Natural killer cell (primary cell): ENCODE measurements at regions not wholly inside any gene's neighbourhood (a gene's known extent, or its start where the extent isn't known, plus 50 kb on each side); places are given as distances from the start of the nearest gene placed in this dataset.

ENCODE experiments used
- ATAC-seq, 3 donors: fragments of 150-1000 bp in 2 of 3; fragments of 200-7000 bp in 1 of 3; cut with Tn5 transposase; 1 replicate in 1 of 3; 2 replicates in 2 of 3; pipeline ENCODE4 v1.10.0; 2021; ENCODE audit warnings: mild to moderate bottlenecking in 2 of 3, moderate library complexity in 2 of 3
- DNase-seq, 2 donors: peaks; one replicate each; pipeline versions ENCODE4 v3.0.0 to v3.0.0-alpha.2; 2013 to 2021; ENCODE audit warnings: mixed read lengths in 1 of 2
- H3K27ac ChIP-seq: one replicate; pipeline ENCODE4 v1.5.1; 2013; ENCODE audit warnings: mild to moderate bottlenecking, low read length
- H3K27me3 ChIP-seq: one replicate; pipeline ENCODE4 v1.6.1; 2013; ENCODE audit warnings: low read length; ENCODE audit not compliant: control insufficient read depth, insufficient read depth
- H3K36me3 ChIP-seq: one replicate; pipeline ENCODE4 v1.6.1; 2013; ENCODE audit warnings: low read length; ENCODE audit not compliant: control insufficient read depth, insufficient read depth
- H3K4me1 ChIP-seq: one replicate; pipeline ENCODE4 v1.6.1; 2013; ENCODE audit warnings: low read length; ENCODE audit not compliant: control insufficient read depth, insufficient read depth
- H3K4me3 ChIP-seq: one replicate; pipeline ENCODE4 v1.5.1; 2013; ENCODE audit warnings: low read length
- H3K9me3 ChIP-seq: one replicate; pipeline ENCODE4 v1.6.1; 2013; ENCODE audit warnings: low read length; ENCODE audit not compliant: control insufficient read depth, insufficient read depth
- H3K27ac Mint-ChIP-seq, 2 donors: one replicate each; pipeline ENCODE4 v1.8.0; 2022; ENCODE audit warnings: mild to moderate bottlenecking in 2 of 2, mixed read lengths in 2 of 2, moderate library complexity in 1 of 2
- H3K27me3 Mint-ChIP-seq, 2 donors: one replicate each; pipeline ENCODE4 v1.8.0; 2022; ENCODE audit warnings: low read depth in 2 of 2, mixed read lengths in 2 of 2
- H3K36me3 Mint-ChIP-seq: one replicate; pipeline ENCODE4 v1.8.0; 2022; ENCODE audit warnings: mixed read lengths
- H3K4me1 Mint-ChIP-seq, 2 donors: one replicate each; pipeline ENCODE4 v1.8.0; 2022; ENCODE audit warnings: mixed read lengths in 2 of 2
- H3K4me3 Mint-ChIP-seq: one replicate; pipeline ENCODE4 v1.8.0; 2022; ENCODE audit warnings: mild to moderate bottlenecking, moderate library complexity, mixed read lengths
- H3K9me3 Mint-ChIP-seq, 2 donors: one replicate each; pipeline ENCODE4 v1.8.0; 2022; ENCODE audit warnings: mixed read lengths in 2 of 2
- WGBS: methylation state at CpG from one replicate; pipeline ENCODE4 v1.1.7; 2013; ENCODE audit warnings: missing lambda C conversion rate; ENCODE audit not compliant: insufficient coverage; 5-methylcytosine and 5-hydroxymethylcytosine counted together
- intact Hi-C: fragments of 100-400 bp; cut with micrococcal nuclease; formaldehyde crosslinking; loops from one replicate; pipeline ENCODE4 v1.14.2; 2022
- TF ChIP-seq, protein P1 (sequence below): fragments of 200-600 bp; IDR thresholded peaks from one replicate; pipeline ENCODE4 v1.8.0; 2022; ENCODE audit warnings: antibody characterized with exemption

DNA sequence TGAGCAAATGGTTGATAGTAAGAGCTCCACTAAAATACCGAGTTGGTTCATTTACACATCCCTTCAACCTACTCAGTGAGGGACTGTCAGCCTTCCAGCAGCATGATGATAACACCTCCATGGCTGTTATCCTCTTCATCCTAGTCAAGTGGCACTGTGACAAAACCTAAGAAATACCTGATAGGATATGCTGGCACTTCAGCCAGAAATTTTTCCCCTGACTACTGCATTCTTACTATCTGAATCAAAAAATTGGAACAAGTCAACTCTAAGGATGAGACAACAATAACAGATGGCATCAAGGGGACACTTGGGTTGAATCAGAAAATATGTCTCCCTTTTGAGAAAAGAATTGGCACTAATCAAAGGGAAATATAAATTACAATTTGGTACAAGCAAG lies 193.9 kb downstream of the KCTD12 start:
- 100% methylated on average over 1 of the region's 1 CpG for WGBS
- H3K27me3 Mint-ChIP-seq, result peaks cover 0 to 2% of the 10 kb centered on the region in 2 donors
- intact Hi-C loops, result no loop called here

DNA sequence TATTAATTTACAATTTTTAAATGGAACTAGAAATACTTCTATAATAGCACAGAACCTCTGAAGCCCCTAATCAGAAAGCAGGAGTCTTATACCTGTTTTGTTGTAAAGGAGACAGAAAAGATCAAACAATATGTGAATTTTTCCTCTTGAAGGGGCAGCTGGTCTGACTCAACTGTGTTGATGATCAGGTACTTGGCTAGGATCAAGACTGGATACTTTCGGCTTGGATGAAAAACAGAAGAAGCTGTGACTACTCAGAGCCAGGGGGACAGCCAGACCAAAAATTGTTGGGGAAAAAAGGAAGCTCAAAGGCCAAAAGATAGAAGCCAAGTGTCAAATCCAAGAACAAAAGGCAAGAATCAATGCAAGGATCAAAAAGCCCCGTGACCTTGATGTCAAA lies 195.6 kb downstream of the KCTD12 start:
- Mint-ChIP-seq H3K27me3 (peaks cover 0 to 2% of the 10 kb centered on the region in 2 donors), H3K27ac (no peak overlapping the region), H3K4me3 (no peak overlapping the region), H3K9me3 (no peaks in the 10 kb centered on the region), H3K4me1 (peaks cover 0 to 5% of the 10 kb centered on the region in 2 donors), H3K36me3 (no peaks in the 10 kb centered on the region)
- Histone ChIP-seq H3K4me1 (no peaks in the 10 kb centered on the region), H3K9me3 (no peaks in the 10 kb centered on the region), H3K27ac (no peak overlapping the region), H3K36me3 (no peaks in the 10 kb centered on the region), H3K4me3 (no peak overlapping the region), H3K27me3 (no peaks in the 10 kb centered on the region)
- intact Hi-C loops, result no loop called here
- DNase-seq (no peak), ATAC-seq (no peak)
- WGBS, result 93% methylated on average over 2 of the region's 2 CpGs
- TF ChIP-seq, protein P1, sequence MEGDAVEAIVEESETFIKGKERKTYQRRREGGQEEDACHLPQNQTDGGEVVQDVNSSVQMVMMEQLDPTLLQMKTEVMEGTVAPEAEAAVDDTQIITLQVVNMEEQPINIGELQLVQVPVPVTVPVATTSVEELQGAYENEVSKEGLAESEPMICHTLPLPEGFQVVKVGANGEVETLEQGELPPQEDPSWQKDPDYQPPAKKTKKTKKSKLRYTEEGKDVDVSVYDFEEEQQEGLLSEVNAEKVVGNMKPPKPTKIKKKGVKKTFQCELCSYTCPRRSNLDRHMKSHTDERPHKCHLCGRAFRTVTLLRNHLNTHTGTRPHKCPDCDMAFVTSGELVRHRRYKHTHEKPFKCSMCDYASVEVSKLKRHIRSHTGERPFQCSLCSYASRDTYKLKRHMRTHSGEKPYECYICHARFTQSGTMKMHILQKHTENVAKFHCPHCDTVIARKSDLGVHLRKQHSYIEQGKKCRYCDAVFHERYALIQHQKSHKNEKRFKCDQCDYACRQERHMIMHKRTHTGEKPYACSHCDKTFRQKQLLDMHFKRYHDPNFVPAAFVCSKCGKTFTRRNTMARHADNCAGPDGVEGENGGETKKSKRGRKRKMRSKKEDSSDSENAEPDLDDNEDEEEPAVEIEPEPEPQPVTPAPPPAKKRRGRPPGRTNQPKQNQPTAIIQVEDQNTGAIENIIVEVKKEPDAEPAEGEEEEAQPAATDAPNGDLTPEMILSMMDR, result no peak

More for the DNA sequence above, 193.9 kb downstream of the KCTD12 start:
- H3K4me1 ChIP-seq, result no peaks in the 10 kb centered on the region
- Mint-ChIP-seq H3K4me1 (peaks cover 0 to 5% of the 10 kb centered on the region in 2 donors), H3K36me3 (no peaks in the 10 kb centered on the region), H3K27ac (no peak overlapping the region), H3K9me3 (no peaks in the 10 kb centered on the region), H3K4me3 (no peak overlapping the region)
- no peaks in the 10 kb centered on the region for H3K27me3 ChIP-seq
- no peak for DNase-seq
- no peaks in the 10 kb centered on the region for H3K36me3 ChIP-seq
- ATAC-seq, result no peak
- TF ChIP-seq, protein P1, result no peak
- H3K27ac ChIP-seq, result no peak overlapping the region
- no peak overlapping the region for H3K4me3 ChIP-seq
- H3K9me3 ChIP-seq, result no peaks in the 10 kb centered on the region

DNA sequence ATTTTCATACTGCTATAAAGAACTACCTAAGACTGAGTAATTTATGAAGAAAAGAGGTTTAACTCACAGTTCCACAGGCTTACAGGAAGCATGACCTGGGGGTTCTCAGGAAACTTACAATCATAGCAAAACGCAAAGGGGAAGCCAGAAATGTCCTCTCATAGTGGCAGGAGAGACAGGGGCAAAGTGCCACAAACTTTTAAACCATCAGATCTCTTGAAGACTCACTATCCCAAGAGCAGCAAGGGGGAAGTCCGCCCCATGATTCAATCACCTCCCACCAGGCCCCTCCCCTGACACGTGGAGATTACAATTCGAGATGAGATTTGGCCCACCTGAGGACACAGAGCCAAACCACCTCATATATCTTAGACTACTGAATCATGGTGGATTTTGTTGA lies 198.7 kb downstream of the KCTD12 start:
- H3K9me3 ChIP-seq, result no peaks in the 10 kb centered on the region
- Mint-ChIP-seq H3K27me3 (peaks cover 0 to 5% of the 10 kb centered on the region in 2 donors), H3K36me3 (no peaks in the 10 kb centered on the region), H3K4me3 (no peak overlapping the region), H3K4me1 (peaks cover 0 to 5% of the 10 kb centered on the region in 2 donors), H3K9me3 (no peaks in the 10 kb centered on the region), H3K27ac (no peak overlapping the region)
- no peaks in the 10 kb centered on the region for H3K36me3 ChIP-seq
- ATAC-seq (no peak), DNase-seq (no peak)
- intact Hi-C loops, result no loop called here
- no peaks in the 10 kb centered on the region for H3K27me3 ChIP-seq
- H3K4me3 ChIP-seq, result no peak overlapping the region
- TF ChIP-seq, protein P1, result no peak
- no peak overlapping the region for H3K27ac ChIP-seq
- WGBS, result 45% methylated on average over 3 of the region's 4 CpGs
- no peaks in the 10 kb centered on the region for H3K4me1 ChIP-seq

DNA sequence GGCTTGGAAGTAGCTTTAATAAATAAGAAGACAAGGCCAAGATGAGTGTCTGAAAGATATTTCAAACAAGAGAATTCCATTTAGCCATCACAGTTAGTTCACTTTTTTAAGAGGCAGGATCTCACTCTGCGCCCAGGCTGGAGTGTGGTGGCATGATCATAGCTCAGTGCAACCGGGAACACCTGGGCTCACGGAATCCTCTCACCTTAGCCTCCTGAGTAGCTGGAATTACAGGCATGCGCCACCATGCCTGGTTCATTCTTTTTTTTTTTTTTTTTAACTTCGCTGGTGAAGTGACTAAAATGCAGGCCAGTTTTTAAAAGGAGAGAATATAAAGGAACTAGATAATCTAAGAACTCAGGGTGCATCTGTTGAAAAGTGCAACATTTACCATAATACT lies 200.3 kb downstream of the KCTD12 start:
- peaks cover 0 to 5% of the 10 kb centered on the region in 2 donors for H3K4me1 Mint-ChIP-seq
- WGBS, result 91% methylated on average over 4 of the region's 5 CpGs
- Histone ChIP-seq H3K4me1 (no peaks in the 10 kb centered on the region), H3K4me3 (no peak overlapping the region), H3K36me3 (no peaks in the 10 kb centered on the region), H3K27ac (no peak overlapping the region), H3K9me3 (no peaks in the 10 kb centered on the region), H3K27me3 (no peaks in the 10 kb centered on the region)
- peaks cover 0 to 13% of the 10 kb centered on the region in 2 donors for H3K27me3 Mint-ChIP-seq
- DNase-seq (no peak), ATAC-seq (no peak)
- intact Hi-C loops, result no loop called here
- no peak overlapping the region for H3K4me3 Mint-ChIP-seq
- no peaks in the 10 kb centered on the region for H3K9me3 Mint-ChIP-seq
- H3K36me3 Mint-ChIP-seq, result no peaks in the 10 kb centered on the region
- no peak overlapping the region for H3K27ac Mint-ChIP-seq
- TF ChIP-seq, protein P1, result no peak
